GM04503 (cell line): ENCODE measurements at regions not wholly inside any gene's neighbourhood (a gene's known extent, or its start where the extent isn't known, plus 50 kb on each side); places are given as distances from the start of the nearest gene placed in this dataset.
"Not testable (repeated sequence)": the region's sequence is repeated elsewhere in the genome, so short reads cannot be mapped to it uniquely, and the experiment has no call there.

Source experiments
- DNase-seq: peaks from one replicate; pipeline ENCODE4 v3.0.0-alpha.2; 2012; ENCODE audit warnings: low read depth

- no peak for DNase-seq
Measured at GRCh38 chr16:26985100-26986065, 81.3 kb upstream of the C16orf82 start.

DNA sequence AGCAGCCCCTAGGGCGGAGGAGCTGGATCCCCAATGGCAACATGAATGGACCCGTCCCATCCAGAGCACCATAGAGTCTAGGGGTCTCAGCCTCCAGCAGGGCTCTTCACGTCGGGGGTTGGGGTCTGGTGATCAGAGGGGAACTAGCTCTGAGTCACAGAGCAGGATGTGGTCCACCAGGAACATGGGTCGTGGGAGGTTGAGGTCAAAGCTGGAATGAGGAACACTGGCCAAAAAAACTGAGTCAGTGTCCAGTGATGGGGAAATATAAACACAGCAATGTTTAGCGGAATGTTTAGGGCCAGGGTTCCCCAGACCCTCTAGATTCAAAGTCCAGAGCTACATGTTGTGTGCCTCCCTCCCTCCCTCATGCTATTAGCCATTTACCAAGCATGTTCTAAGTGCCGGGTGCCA, 79.1 kb upstream of the C16orf82 start:
- DNase-seq, result peak; percentile 56

DNA sequence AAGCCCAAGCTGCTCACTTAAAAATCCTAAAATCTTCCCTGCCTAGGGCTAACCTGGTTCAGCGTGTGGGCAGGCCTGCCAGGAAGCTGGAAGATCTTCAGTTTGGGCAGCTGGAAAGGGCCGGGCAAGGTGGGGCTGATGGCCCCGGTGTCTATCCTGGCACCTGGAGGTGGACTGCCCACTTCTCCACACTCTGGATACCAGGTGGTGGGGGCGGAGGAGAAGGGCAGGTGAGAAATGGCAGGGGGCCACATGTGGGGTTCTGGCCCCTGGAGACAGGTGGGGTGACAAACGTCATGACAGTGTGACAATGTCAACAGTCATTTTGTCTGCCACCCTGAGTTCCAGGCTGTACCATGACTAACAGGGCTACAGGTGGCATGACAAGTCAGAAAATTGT, 78.5 kb upstream of the C16orf82 start:
- no peak for DNase-seq

DNA sequence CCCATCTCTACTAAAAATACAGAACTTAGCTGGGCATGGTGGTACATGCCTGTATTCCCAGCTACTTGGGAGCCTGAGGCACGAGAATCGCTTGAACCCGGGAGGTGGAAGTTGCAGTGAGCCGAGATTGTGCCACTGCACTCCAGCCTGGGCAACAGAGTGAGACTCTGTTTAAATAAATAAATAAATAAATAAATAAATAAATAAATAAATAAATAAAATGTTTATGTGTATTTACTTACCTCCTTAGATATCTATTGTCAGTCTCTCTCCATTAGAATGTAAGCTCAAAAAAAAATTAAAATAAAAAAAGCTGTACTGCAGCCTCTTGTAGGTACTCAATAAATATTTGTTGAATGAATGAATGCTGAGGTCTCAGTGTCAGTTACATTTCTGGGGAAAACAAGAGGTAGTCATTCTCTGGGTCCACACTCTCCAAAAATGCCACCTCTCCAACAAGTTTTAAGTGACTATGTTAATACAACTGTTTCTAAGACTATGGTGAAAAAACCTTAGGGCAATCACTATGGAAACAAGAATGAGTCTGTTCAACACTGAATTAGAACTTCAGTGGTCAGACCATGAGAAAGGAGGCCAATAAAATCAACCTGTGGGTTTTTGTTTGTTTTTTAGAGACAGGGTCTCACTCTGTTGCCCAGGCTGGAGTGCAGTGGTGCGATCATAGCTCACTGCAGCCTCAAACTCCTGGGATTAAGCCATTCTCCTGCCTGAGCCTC, 76.2 kb upstream of the C16orf82 start:
- DNase-seq, result not testable (repeated sequence)

GRCh38 chr16:26992666-26993349, 73.9 kb upstream of the C16orf82 start:
- DNase-seq, result no peak

DNA sequence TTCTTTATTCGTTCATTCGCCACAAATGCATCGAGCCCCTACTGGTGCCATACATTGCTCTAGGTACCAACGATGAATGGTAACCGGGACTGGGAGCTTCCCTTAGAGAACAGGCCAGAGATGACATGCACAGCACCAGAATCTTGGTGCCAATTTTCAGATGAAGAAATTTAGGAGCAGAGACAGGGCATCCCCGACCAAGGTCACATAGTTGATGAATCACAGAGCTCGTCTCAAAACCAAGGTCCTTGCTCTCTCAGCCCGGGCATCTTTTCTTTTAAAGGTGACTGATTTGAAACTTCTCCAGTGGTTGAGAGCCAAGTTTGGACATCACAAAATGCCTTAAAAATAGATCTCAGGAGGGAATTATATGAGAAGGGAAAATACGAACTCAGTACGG, 73.2 kb upstream of the C16orf82 start:
- DNase-seq, result no peak

DNA sequence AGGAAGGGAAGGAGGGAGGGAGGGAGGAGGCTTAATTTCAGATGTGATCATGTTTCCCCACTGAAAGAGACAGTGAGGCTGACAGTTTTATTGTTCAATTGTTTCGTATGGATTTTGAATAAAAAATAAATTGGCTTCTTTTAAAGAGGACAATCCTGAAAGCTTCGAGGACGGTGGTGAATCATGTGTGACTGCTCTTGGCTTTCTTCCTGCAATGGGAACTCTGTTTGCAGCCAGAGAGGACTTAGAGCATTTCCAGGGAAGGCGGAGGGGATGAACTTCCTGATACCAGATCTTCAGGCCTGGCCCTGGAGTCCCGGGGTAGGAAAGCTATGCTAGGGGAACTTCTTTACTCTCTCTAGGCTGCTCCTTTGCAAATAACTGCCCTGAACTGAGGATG, 72.8 kb upstream of the C16orf82 start:
- peak; percentile 21 for DNase-seq

- no peak for DNase-seq
Measured at GRCh38 chr16:26995522-26995921, 71.2 kb upstream of the C16orf82 start.

GRCh38 chr16:27005386-27005785, 61.3 kb upstream of the C16orf82 start:
- DNase-seq, result no peak
